ENCODE measurements at regions not wholly inside any gene's neighbourhood (a gene's known extent, or its start where the extent isn't known, plus 50 kb on each side); places are given as distances from the start of the nearest gene placed in this dataset.

DNA sequence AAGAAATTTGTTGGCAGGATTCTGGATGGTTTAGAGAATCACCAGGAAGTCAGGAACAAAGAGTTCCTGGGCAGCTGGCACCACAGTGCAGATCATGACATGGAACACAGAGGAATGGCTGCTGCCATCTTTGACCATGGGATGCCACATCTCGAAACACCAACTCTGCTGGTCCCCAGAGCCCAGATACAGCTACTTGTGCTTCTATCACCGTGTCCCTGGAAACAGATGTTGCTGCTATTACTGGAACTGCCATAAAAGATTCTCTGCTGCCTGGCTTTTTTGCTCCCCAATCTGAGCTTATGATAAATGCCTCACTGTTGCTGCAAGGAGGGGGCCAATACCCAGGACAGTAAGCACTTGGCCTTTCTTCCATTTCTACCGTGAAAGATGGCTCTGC lies 185.2 kb downstream of the CSNK2A3 start:
- no peak overlapping the region for H2AFZ ChIP-seq (ENCODE audit: low read depth, low read length)
- no peak overlapping the region for H3K4me3 ChIP-seq (replicated peaks in 1 of 3; ENCODE audit: insufficient read depth in 1 of 3, low read depth in 1 of 3, low read length in 3 of 3)
- H3K79me2 ChIP-seq (ENCODE audit: control insufficient read depth, insufficient read depth, low read length), result no peaks in the 10 kb centered on the region
- ChIA-PET POLR2A (no interaction called here), CTCF (no interaction called here)
- no peak for DNase-seq (ENCODE audit: low read depth, low spot score)
- no peak overlapping the region for H3K9ac ChIP-seq (replicated peaks; ENCODE audit: extremely low read depth, insufficient read depth, low read length)
- H3K9me3 ChIP-seq (replicated peaks; ENCODE audit: control insufficient read depth, insufficient read depth, low read length), result no peaks in the 10 kb centered on the region
- TF ChIP-seq, protein P1, sequence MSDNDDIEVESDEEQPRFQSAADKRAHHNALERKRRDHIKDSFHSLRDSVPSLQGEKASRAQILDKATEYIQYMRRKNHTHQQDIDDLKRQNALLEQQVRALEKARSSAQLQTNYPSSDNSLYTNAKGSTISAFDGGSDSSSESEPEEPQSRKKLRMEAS (IDR thresholded peaks at IDR 0.05; ENCODE audit: insufficient read depth, insufficient read length), result no peak
- TF ChIP-seq MYC (IDR thresholded peaks at IDR 0.05; ENCODE audit: low read depth, low read length) (no peak), GATA2 (IDR thresholded peaks at IDR 0.05; ENCODE audit: insufficient read depth, insufficient read length, low read depth, low read length) (no peak), POLR2A (IDR thresholded peaks at IDR 0.05; ENCODE audit: low read depth, low read length) (no peak), EZH2 (IDR thresholded peaks at IDR 0.05; ENCODE audit: borderline replicate concordance, low read depth, low read length, severe bottlenecking) (no peak), JUN (IDR thresholded peaks at IDR 0.05; ENCODE audit: borderline replicate concordance, insufficient read depth, insufficient read length, low read depth) (no peak)
- TF ChIP-seq, protein P2, sequence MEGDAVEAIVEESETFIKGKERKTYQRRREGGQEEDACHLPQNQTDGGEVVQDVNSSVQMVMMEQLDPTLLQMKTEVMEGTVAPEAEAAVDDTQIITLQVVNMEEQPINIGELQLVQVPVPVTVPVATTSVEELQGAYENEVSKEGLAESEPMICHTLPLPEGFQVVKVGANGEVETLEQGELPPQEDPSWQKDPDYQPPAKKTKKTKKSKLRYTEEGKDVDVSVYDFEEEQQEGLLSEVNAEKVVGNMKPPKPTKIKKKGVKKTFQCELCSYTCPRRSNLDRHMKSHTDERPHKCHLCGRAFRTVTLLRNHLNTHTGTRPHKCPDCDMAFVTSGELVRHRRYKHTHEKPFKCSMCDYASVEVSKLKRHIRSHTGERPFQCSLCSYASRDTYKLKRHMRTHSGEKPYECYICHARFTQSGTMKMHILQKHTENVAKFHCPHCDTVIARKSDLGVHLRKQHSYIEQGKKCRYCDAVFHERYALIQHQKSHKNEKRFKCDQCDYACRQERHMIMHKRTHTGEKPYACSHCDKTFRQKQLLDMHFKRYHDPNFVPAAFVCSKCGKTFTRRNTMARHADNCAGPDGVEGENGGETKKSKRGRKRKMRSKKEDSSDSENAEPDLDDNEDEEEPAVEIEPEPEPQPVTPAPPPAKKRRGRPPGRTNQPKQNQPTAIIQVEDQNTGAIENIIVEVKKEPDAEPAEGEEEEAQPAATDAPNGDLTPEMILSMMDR (IDR thresholded peaks at IDR 0.05; ENCODE audit: extremely low read depth in 1 of 2, insufficient read depth in 1 of 2, low read depth in 1 of 2, low read length in 2 of 2), result no peak
- no peak overlapping the region for H3K27ac ChIP-seq (ENCODE audit: insufficient read depth, low read depth, low read length)
- peaks cover 0 to 2% of the 10 kb centered on the region in 2 experiments for H3K27me3 ChIP-seq (ENCODE audit: control insufficient read depth in 2 of 2, insufficient read depth in 2 of 2, low read length in 2 of 2)
- no peak for FAIRE-seq
- H3K36me3 ChIP-seq (ENCODE audit: control insufficient read depth in 2 of 2, extremely low read depth in 1 of 2, insufficient read depth in 2 of 2, low read length in 2 of 2), result no peaks in the 10 kb centered on the region
- H4K20me1 ChIP-seq (replicated peaks; ENCODE audit: control insufficient read depth, extremely low read depth, insufficient read depth, low read length), result no peaks in the 10 kb centered on the region
- intact Hi-C loops (cut with micrococcal nuclease) (no loop called here), dilution Hi-C loops (cut with MboI; ENCODE audit: extremely low pct_ligation_motif_present, low sequenced_read_pairs) (no loop called here)
- BruUV-seq (replicated peaks), result no TSS peak
- H3K4me1 ChIP-seq (ENCODE audit: control insufficient read depth, extremely low read depth, insufficient read depth, low read length), result no peaks in the 10 kb centered on the region
- no peak overlapping the region for H3K4me2 ChIP-seq (ENCODE audit: insufficient read depth, low read length)
- H3K9me1 ChIP-seq (replicated peaks; ENCODE audit: control insufficient read depth, extremely low read depth, insufficient read depth, low read length), result no peaks in the 10 kb centered on the region

DNA sequence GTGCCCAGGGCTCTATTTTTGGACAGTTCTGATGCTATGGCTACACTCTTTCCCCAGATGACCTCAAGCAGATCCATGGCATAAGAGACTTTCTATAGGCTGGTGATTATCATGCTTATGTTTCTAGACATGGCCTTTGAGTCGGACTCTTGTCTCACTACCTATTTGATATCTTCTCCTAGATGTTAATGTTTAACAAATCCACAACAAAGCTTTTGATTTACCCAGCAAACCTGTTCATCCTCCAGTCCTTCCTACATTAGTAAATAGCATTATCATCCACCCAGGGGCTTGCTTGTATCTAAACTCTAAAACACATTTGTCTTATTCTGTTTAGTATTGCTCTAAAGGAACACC lies 188.7 kb downstream of the CSNK2A3 start:
- BruUV-seq (replicated peaks), result no TSS peak
- no peak overlapping the region for H3K9ac ChIP-seq (replicated peaks; ENCODE audit: extremely low read depth, insufficient read depth, low read length)
- no peak for TF ChIP-seq POLR2AphosphoS5 (IDR thresholded peaks at IDR 0.05; ENCODE audit: insufficient read depth, low read depth, low read length)
- TF ChIP-seq MYC (IDR thresholded peaks at IDR 0.05; ENCODE audit: low read depth, low read length), result no peak
- TF ChIP-seq GATA2 (IDR thresholded peaks at IDR 0.05; ENCODE audit: insufficient read depth, insufficient read length, low read depth, low read length), result no peak
- TF ChIP-seq, protein P1 (IDR thresholded peaks at IDR 0.05; ENCODE audit: insufficient read depth, insufficient read length), result no peak
- TF ChIP-seq FOS (IDR thresholded peaks at IDR 0.05; ENCODE audit: borderline replicate concordance, insufficient read depth, low read length), result no peak
- TF ChIP-seq, protein P2 (IDR thresholded peaks at IDR 0.05; ENCODE audit: extremely low read depth in 1 of 2, insufficient read depth in 1 of 2, low read depth in 1 of 2, low read length in 2 of 2), result no peak
- no peak for TF ChIP-seq JUN (IDR thresholded peaks at IDR 0.05; ENCODE audit: borderline replicate concordance, insufficient read depth, insufficient read length, low read depth)
- TF ChIP-seq EZH2 (IDR thresholded peaks at IDR 0.05; ENCODE audit: borderline replicate concordance, low read depth, low read length, severe bottlenecking), result no peak
- no peak for TF ChIP-seq POLR2A (IDR thresholded peaks at IDR 0.05; ENCODE audit: low read depth, low read length)
- H3K4me2 ChIP-seq (ENCODE audit: insufficient read depth, low read length), result no peak overlapping the region
- H4K20me1 ChIP-seq (replicated peaks; ENCODE audit: control insufficient read depth, extremely low read depth, insufficient read depth, low read length), result no peaks in the 10 kb centered on the region
- H3K4me3 ChIP-seq (replicated peaks in 1 of 3; ENCODE audit: insufficient read depth in 1 of 3, low read depth in 1 of 3, low read length in 3 of 3), result no peak overlapping the region
- H3K36me3 ChIP-seq (ENCODE audit: control insufficient read depth in 2 of 2, extremely low read depth in 1 of 2, insufficient read depth in 2 of 2, low read length in 2 of 2), result no peaks in the 10 kb centered on the region
- intact Hi-C loops (cut with micrococcal nuclease), result no loop called here
- H2AFZ ChIP-seq (ENCODE audit: low read depth, low read length), result no peak overlapping the region
- peaks cover 0 to 2% of the 10 kb centered on the region in 2 experiments for H3K27me3 ChIP-seq (ENCODE audit: control insufficient read depth in 2 of 2, insufficient read depth in 2 of 2, low read length in 2 of 2)
- CTCF ChIA-PET, result no interaction called here
- FAIRE-seq (no peak), DNase-seq (ENCODE audit: low read depth, low spot score) (no peak)
- H3K79me2 ChIP-seq (ENCODE audit: control insufficient read depth, insufficient read depth, low read length), result no peaks in the 10 kb centered on the region
- H3K4me1 ChIP-seq (ENCODE audit: control insufficient read depth, extremely low read depth, insufficient read depth, low read length), result no peaks in the 10 kb centered on the region
- H3K27ac ChIP-seq (ENCODE audit: insufficient read depth, low read depth, low read length), result no peak overlapping the region
- POLR2A ChIA-PET, result no interaction called here
- H3K9me3 ChIP-seq (replicated peaks; ENCODE audit: control insufficient read depth, insufficient read depth, low read length), result no peaks in the 10 kb centered on the region
- H3K9me1 ChIP-seq (replicated peaks; ENCODE audit: control insufficient read depth, extremely low read depth, insufficient read depth, low read length), result no peaks in the 10 kb centered on the region
- dilution Hi-C loops (cut with MboI; ENCODE audit: extremely low pct_ligation_motif_present, low sequenced_read_pairs), result no loop called here
